Activated B cell treated with CpG ODN at 0.5 μM for 24 hours (primary cell): ENCODE measurements at regions not wholly inside any gene's neighbourhood (a gene's known extent, or its start where the extent isn't known, plus 50 kb on each side); places are given as distances from the start of the nearest gene placed in this dataset.

Experiments
- ATAC-seq: fragments of 200-7000 bp; cut with Tn5 transposase; one replicate; pipeline ENCODE4 v1.10.0; 2021; ENCODE audit warnings: low read depth, mild to moderate bottlenecking, moderate library complexity
- CTCF ChIA-PET: fragments of 350-600 bp; sonication (Branson Sonifier 250); formaldehyde crosslinking; loops from one replicate; lab custom pipeline; 2021; ENCODE audit warnings: antibody characterized with exemption; lab: Charles Lee
- POLR2A ChIA-PET: fragments of 350-600 bp; sonication (Branson Sonifier 250); formaldehyde crosslinking; loops from one replicate; lab custom pipeline; 2021; ENCODE audit warnings: antibody characterized with exemption; lab: Charles Lee
- DNase-seq: peaks from one replicate; pipeline ENCODE4 v3.0.0; 2022
- H3K27ac Mint-ChIP-seq: one replicate; pipeline ENCODE4 v1.8.0; 2020; ENCODE audit warnings: mixed read lengths
- H3K27me3 Mint-ChIP-seq: one replicate; pipeline ENCODE4 v1.8.0; 2021; ENCODE audit warnings: mixed read lengths
- H3K36me3 Mint-ChIP-seq: one replicate; pipeline ENCODE4 v1.8.0; 2021; ENCODE audit warnings: low read depth, mixed read lengths
- H3K4me1 Mint-ChIP-seq: one replicate; pipeline ENCODE4 v1.8.0; 2021; ENCODE audit warnings: mixed read lengths
- H3K4me3 Mint-ChIP-seq: one replicate; pipeline ENCODE4 v1.8.0; 2020; ENCODE audit warnings: mild to moderate bottlenecking, mixed read lengths
- H3K9me3 Mint-ChIP-seq: one replicate; pipeline ENCODE4 v1.8.0; 2020; ENCODE audit warnings: mixed read lengths
- intact Hi-C: fragments of 100-400 bp; cut with micrococcal nuclease; formaldehyde crosslinking; loops from one replicate; pipeline ENCODE4 v1.15.1; 2024
- TF ChIP-seq, protein P1 (sequence below): fragments of 200-600 bp; IDR thresholded peaks from one replicate; pipeline ENCODE4 v1.8.0; 2022; ENCODE audit warnings: antibody characterized with exemption, mild to moderate bottlenecking

DNA sequence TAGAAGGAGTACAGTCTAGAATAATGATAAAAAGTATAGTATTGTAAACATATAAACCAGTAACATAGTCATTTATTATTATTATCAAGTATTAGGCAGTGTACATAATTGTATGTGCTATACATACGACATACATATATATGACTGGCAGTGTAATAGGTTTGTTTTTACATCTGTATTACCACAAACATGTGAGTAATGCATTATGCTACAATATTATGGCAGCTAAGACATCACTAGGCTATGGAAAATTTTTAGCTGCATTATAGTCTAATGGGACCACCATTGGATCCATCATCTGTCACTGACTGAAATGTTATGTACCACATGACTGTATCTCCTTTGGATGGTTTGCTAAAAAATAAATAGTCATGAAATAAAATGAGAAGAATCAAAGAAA, 530.0 kb downstream of the PRR16 start:
- Mint-ChIP-seq H3K4me3 (no peak overlapping the region), H3K36me3 (no peaks in the 10 kb centered on the region), H3K27me3 (no peaks in the 10 kb centered on the region), H3K9me3 (no peaks in the 10 kb centered on the region), H3K4me1 (no peaks in the 10 kb centered on the region), H3K27ac (no peak overlapping the region)
- intact Hi-C loops = no loop called here
- CTCF ChIA-PET = no interaction called here
- POLR2A ChIA-PET = interaction anchor here (0.7 kb wide), 1 partner anchor 283 kb away, joined by 3 read pairs; no protein-coding TSS in a partner anchor
- TF ChIP-seq, protein P1, sequence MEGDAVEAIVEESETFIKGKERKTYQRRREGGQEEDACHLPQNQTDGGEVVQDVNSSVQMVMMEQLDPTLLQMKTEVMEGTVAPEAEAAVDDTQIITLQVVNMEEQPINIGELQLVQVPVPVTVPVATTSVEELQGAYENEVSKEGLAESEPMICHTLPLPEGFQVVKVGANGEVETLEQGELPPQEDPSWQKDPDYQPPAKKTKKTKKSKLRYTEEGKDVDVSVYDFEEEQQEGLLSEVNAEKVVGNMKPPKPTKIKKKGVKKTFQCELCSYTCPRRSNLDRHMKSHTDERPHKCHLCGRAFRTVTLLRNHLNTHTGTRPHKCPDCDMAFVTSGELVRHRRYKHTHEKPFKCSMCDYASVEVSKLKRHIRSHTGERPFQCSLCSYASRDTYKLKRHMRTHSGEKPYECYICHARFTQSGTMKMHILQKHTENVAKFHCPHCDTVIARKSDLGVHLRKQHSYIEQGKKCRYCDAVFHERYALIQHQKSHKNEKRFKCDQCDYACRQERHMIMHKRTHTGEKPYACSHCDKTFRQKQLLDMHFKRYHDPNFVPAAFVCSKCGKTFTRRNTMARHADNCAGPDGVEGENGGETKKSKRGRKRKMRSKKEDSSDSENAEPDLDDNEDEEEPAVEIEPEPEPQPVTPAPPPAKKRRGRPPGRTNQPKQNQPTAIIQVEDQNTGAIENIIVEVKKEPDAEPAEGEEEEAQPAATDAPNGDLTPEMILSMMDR = no peak
- no peak for DNase-seq
- ATAC-seq = no peak

DNA sequence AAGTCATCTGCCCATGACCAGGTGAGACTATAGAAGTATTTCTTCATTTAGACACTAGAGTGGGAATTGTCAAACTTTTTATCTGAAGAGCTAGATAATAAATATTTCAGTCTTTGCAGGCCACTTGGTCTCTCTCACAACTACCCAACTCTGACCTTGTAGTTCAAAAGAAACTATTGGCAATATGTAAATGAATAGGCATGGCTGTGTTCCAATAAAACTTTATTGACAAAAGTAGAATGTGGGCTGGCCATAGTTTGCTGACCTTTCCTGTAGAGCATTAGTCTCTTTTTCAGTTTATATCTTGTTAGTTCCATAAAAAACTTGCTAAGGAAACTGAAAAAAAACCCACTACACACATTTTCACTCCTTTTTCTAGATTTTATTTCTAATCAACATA, 535.5 kb downstream of the PRR16 start:
- Mint-ChIP-seq H3K36me3 (no peaks in the 10 kb centered on the region), H3K27me3 (no peaks in the 10 kb centered on the region), H3K27ac (no peak overlapping the region), H3K9me3 (peaks cover 2% of the 10 kb centered on the region), H3K4me3 (no peak overlapping the region), H3K4me1 (no peaks in the 10 kb centered on the region)
- TF ChIP-seq, protein P1 = no peak
- ATAC-seq = no peak
- ChIA-PET CTCF (no interaction called here), POLR2A (no interaction called here)
- intact Hi-C loops = no loop called here
- no peak for DNase-seq

DNA sequence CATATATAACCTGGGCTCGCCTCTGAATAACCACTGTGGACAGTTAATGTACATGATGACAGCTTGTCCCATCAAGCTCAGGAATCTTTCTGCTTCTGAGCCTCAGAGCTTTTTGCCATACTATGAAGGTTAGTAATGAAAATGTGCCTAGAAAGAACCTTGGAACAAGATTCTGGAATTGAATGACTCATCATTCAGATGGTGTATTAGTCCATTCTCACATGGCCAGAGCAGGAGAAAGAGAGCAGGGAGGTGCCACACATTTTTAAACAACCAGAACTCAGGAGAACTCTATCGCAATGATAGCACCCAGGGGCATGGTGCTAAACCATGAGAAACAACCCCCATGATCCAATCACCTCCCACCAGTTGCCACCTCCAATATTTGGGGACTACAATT, 542.1 kb downstream of the PRR16 start:
- no peaks in the 10 kb centered on the region for H3K36me3 Mint-ChIP-seq
- H3K4me1 Mint-ChIP-seq = no peaks in the 10 kb centered on the region
- H3K27ac Mint-ChIP-seq = no peak overlapping the region
- ChIA-PET POLR2A (no interaction called here), CTCF (no interaction called here)
- no peak for DNase-seq
- no peak for ATAC-seq
- TF ChIP-seq, protein P1 = no peak
- intact Hi-C loops = no loop called here
- no peak overlapping the region for H3K4me3 Mint-ChIP-seq
- no peaks in the 10 kb centered on the region for H3K9me3 Mint-ChIP-seq
- no peaks in the 10 kb centered on the region for H3K27me3 Mint-ChIP-seq

DNA sequence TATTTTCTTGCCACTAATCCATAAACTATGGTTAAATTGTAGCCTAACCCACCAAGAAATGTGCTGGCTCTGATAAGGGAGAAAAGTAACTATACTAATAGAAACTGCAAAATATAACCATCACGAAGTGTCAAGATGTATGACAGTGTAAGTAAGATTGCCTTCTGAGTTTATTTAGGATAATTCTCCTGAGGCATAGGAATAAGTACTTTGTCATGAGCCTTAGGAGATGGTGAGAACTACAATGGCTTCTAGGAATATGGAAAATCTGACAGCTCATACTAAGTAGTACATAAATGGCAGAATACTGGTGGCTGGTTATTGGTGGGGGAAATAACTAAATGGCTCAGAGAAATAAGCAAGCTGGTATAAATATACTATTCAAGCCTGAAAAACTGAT, 543.9 kb downstream of the PRR16 start:
- Mint-ChIP-seq H3K4me1 (no peaks in the 10 kb centered on the region), H3K9me3 (no peaks in the 10 kb centered on the region), H3K4me3 (no peak overlapping the region), H3K36me3 (no peaks in the 10 kb centered on the region), H3K27me3 (no peaks in the 10 kb centered on the region), H3K27ac (no peak overlapping the region)
- TF ChIP-seq, protein P1 = no peak
- no peak for DNase-seq
- CTCF ChIA-PET = no interaction called here
- ATAC-seq = no peak
- intact Hi-C loops = no loop called here
- POLR2A ChIA-PET = no interaction called here

DNA sequence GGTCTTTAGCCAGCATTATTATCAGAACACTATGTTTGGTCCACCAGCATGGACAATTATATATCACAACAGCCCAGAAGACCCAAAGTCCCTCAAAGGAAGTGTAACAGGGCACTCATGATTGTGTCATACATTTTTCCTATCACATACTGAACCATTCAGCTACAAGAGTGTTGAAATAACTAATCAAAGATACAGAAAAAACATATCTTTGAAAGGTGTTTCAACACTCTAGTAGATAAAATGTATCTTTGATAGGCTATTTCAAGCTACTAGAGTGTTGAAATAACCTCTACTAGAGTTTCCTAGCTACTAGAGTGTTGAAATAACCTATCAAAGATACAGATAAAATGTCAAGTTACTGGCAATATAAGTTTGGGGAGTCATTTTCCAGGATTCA, 545.0 kb downstream of the PRR16 start:
- CTCF ChIA-PET = no interaction called here
- H3K27ac Mint-ChIP-seq = no peak overlapping the region
- no peaks in the 10 kb centered on the region for H3K36me3 Mint-ChIP-seq
- DNase-seq = no peak
- intact Hi-C loops = no loop called here
- no peak for ATAC-seq
- H3K4me3 Mint-ChIP-seq = no peak overlapping the region
- H3K9me3 Mint-ChIP-seq = no peaks in the 10 kb centered on the region
- TF ChIP-seq, protein P1 = no peak
- no peaks in the 10 kb centered on the region for H3K4me1 Mint-ChIP-seq
- POLR2A ChIA-PET = no interaction called here
- H3K27me3 Mint-ChIP-seq = no peaks in the 10 kb centered on the region
